CD14-positive monocyte (primary cell): ENCODE measurements at regions not wholly inside any gene's neighbourhood (a gene's known extent, or its start where the extent isn't known, plus 50 kb on each side); places are given as distances from the start of the nearest gene placed in this dataset.

Experiments
- DNase-seq, 3 donors: peaks; one replicate each; pipeline ENCODE4 v3.0.0-alpha.2; 2011 to 2022
- H2AFZ ChIP-seq: 2 replicates; pipeline ENCODE4 v1.6.0; 2012; ENCODE audit warnings: mild to moderate bottlenecking, low read depth, low read length, inconsistent platforms; ENCODE audit not compliant: insufficient read depth, poor library complexity, severe bottlenecking
- H3K27ac ChIP-seq, 2 donors: 1 replicate in 1 of 2; 2 replicates in 1 of 2; pipeline ENCODE4 v1.5.1; 2012 to 2013; ENCODE audit warnings: low read length in 2 of 2, control low read depth in 1 of 2, inconsistent platforms in 1 of 2, low read depth in 1 of 2, mild to moderate bottlenecking in 1 of 2
- H3K27me3 ChIP-seq, 2 donors: one replicate each; pipeline versions ENCODE4 v1.6.0 to v1.6.1; 2011 to 2013; ENCODE audit warnings: low read length in 2 of 2; ENCODE audit not compliant: control insufficient read depth in 2 of 2, insufficient read depth in 2 of 2
- H3K36me3 ChIP-seq, 2 donors: replicated peaks in 1 of 2; 1 replicate in 1 of 2; 2 replicates in 1 of 2; pipeline versions ENCODE4 v1.5.1 to v1.6.1; 2012 to 2013; ENCODE audit warnings: low read length in 2 of 2, control low read depth in 1 of 2, inconsistent platforms in 1 of 2, mild to moderate bottlenecking in 1 of 2; ENCODE audit not compliant: insufficient read depth in 2 of 2, control insufficient read depth in 1 of 2
- H3K4me1 ChIP-seq, 2 donors: 1 replicate in 1 of 2; 2 replicates in 1 of 2; pipeline versions ENCODE4 v1.5.1 to v1.6.1; 2012 to 2013; ENCODE audit warnings: low read length in 2 of 2, control low read depth in 1 of 2, inconsistent platforms in 1 of 2, mild to moderate bottlenecking in 1 of 2, moderate library complexity in 1 of 2; ENCODE audit not compliant: insufficient read depth in 2 of 2, control insufficient read depth in 1 of 2
- H3K4me2 ChIP-seq: replicated peaks from 2 replicates; pipeline ENCODE3; 2012; ENCODE audit warnings: low read length, moderate library complexity, mild to moderate bottlenecking; ENCODE audit not compliant: poor library complexity, severe bottlenecking; ENCODE audit errors: extremely low read depth
- H3K4me3 ChIP-seq, 3 experiments: fragments of 200-600 bp in 1 of 3; sonication (generic) in 1 of 3; replicated peaks in 1 of 3; 1 replicate in 2 of 3; 2 replicates in 1 of 3; pipeline ENCODE4 v1.5.1; 2011 to 2013; ENCODE audit warnings: low read length in 3 of 3, mild to moderate bottlenecking in 3 of 3, control low read depth in 2 of 3, low read depth in 2 of 3, inconsistent platforms in 1 of 3, moderate library complexity in 1 of 3
- H3K79me2 ChIP-seq: 2 replicates; pipeline ENCODE4 v1.6.0; 2012; ENCODE audit warnings: mild to moderate bottlenecking, control low read depth, inconsistent platforms, low read length, moderate library complexity; ENCODE audit not compliant: insufficient read depth
- H3K9ac ChIP-seq: 2 replicates; pipeline ENCODE4 v1.6.0; 2017; ENCODE audit warnings: low read length, mild to moderate bottlenecking; ENCODE audit not compliant: insufficient read depth, poor library complexity, severe bottlenecking
- H3K9me3 ChIP-seq, 2 donors: replicated peaks in 1 of 2; 1 replicate in 1 of 2; 2 replicates in 1 of 2; pipeline versions ENCODE4 v1.5.1 to v1.6.1; 2012 to 2013; ENCODE audit warnings: low read length in 2 of 2, control low read depth in 1 of 2; ENCODE audit not compliant: control insufficient read depth in 1 of 2, insufficient read depth in 1 of 2
- H4K20me1 ChIP-seq: 2 replicates; pipeline ENCODE4 v1.6.0; 2012; ENCODE audit warnings: mild to moderate bottlenecking, low read length, control low read depth, moderate library complexity; ENCODE audit not compliant: insufficient read depth
- H3K27ac Mint-ChIP-seq, 7 donors: one replicate each; pipeline ENCODE4 v1.8.0; 2020; ENCODE audit warnings: mild to moderate bottlenecking in 7 of 7, mixed read lengths in 7 of 7, moderate library complexity in 6 of 7, inconsistent platforms in 2 of 7
- H3K27me3 Mint-ChIP-seq, 3 donors: one replicate each; pipeline ENCODE4 v1.8.0; 2021 to 2022; ENCODE audit warnings: low read depth in 3 of 3, mild to moderate bottlenecking in 3 of 3, mixed read lengths in 3 of 3, moderate library complexity in 3 of 3, inconsistent platforms in 1 of 3
- H3K36me3 Mint-ChIP-seq, 2 donors: one replicate each; pipeline ENCODE4 v1.8.0; 2020; ENCODE audit warnings: mixed read lengths in 2 of 2, inconsistent platforms in 1 of 2, mild to moderate bottlenecking in 1 of 2
- H3K4me1 Mint-ChIP-seq: one replicate; pipeline ENCODE4 v1.8.0; 2020; ENCODE audit warnings: mild to moderate bottlenecking, mixed read lengths
- H3K4me3 Mint-ChIP-seq, 2 donors: one replicate each; pipeline ENCODE4 v1.8.0; 2020; ENCODE audit warnings: mild to moderate bottlenecking in 2 of 2, mixed read lengths in 2 of 2, moderate library complexity in 1 of 2
- H3K9me3 Mint-ChIP-seq, 7 donors: one replicate each; pipeline ENCODE4 v1.8.0; 2020 to 2022; ENCODE audit warnings: mixed read lengths in 7 of 7, mild to moderate bottlenecking in 6 of 7, moderate library complexity in 6 of 7, inconsistent platforms in 2 of 7
- WGBS: methylation state at CpG from one replicate; pipeline ENCODE4 v1.1.5; 2013; ENCODE audit warnings: missing lambda C conversion rate; ENCODE audit not compliant: insufficient coverage; 5-methylcytosine and 5-hydroxymethylcytosine counted together
- intact Hi-C, 2 donors: fragments of 100-400 bp; cut with micrococcal nuclease; formaldehyde crosslinking; loops; one replicate each; pipeline versions ENCODE4 v1.15.0 to v1.15.1; 2023
- TF ChIP-seq, protein P1 (sequence below): fragments of 200-600 bp; IDR thresholded peaks from one replicate; pipeline ENCODE4 v1.8.0; 2022; ENCODE audit warnings: antibody characterized with exemption, mild to moderate bottlenecking

DNA sequence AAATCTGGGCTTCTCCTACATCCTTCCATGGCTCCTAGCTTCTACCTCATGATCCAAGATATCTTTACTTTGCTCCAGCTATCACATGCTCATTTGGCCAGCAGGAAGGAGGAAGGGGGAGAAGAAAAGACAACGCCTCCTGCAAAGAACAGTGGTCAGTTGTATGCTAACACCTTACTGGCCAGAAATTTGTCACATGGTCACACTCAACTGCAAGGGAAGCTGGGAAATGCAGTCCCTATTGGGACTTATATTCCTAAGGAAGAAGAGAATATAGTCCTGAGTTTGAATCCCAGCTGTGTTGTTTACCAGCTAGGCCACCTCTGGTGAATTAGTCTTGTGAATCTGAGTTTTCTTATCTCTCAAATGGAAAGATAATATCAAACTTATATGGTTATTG lies 272.0 kb downstream of the BLID start:
- no peaks in the 10 kb centered on the region for H3K36me3 ChIP-seq
- H3K4me2 ChIP-seq, result no peak overlapping the region
- H3K4me3 ChIP-seq, result no peak overlapping the region
- H3K9me3 Mint-ChIP-seq, result peaks cover 0 to 4% (median 2%) of the 10 kb centered on the region in 7 donors
- H3K4me3 Mint-ChIP-seq, result no peak overlapping the region
- H3K4me1 Mint-ChIP-seq, result no peaks in the 10 kb centered on the region
- H3K27ac Mint-ChIP-seq, result no peak overlapping the region
- peaks cover 2 to 6% (median 3%) of the 10 kb centered on the region in 3 donors for H3K27me3 Mint-ChIP-seq
- no peak overlapping the region for H3K27ac ChIP-seq
- no CpG with 5 or more reads among the region's 1 CpG for WGBS
- TF ChIP-seq, protein P1, sequence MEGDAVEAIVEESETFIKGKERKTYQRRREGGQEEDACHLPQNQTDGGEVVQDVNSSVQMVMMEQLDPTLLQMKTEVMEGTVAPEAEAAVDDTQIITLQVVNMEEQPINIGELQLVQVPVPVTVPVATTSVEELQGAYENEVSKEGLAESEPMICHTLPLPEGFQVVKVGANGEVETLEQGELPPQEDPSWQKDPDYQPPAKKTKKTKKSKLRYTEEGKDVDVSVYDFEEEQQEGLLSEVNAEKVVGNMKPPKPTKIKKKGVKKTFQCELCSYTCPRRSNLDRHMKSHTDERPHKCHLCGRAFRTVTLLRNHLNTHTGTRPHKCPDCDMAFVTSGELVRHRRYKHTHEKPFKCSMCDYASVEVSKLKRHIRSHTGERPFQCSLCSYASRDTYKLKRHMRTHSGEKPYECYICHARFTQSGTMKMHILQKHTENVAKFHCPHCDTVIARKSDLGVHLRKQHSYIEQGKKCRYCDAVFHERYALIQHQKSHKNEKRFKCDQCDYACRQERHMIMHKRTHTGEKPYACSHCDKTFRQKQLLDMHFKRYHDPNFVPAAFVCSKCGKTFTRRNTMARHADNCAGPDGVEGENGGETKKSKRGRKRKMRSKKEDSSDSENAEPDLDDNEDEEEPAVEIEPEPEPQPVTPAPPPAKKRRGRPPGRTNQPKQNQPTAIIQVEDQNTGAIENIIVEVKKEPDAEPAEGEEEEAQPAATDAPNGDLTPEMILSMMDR, result no peak
- intact Hi-C loops, result no loop called here
- no peaks in the 10 kb centered on the region for H4K20me1 ChIP-seq
- no peak overlapping the region for H2AFZ ChIP-seq
- no peaks in the 10 kb centered on the region for H3K36me3 Mint-ChIP-seq
- no peak for DNase-seq
- no peaks in the 10 kb centered on the region for H3K9me3 ChIP-seq
- no peaks in the 10 kb centered on the region for H3K4me1 ChIP-seq
- no peaks in the 10 kb centered on the region for H3K27me3 ChIP-seq
- H3K9ac ChIP-seq, result no peak overlapping the region
- H3K79me2 ChIP-seq, result no peaks in the 10 kb centered on the region

DNA sequence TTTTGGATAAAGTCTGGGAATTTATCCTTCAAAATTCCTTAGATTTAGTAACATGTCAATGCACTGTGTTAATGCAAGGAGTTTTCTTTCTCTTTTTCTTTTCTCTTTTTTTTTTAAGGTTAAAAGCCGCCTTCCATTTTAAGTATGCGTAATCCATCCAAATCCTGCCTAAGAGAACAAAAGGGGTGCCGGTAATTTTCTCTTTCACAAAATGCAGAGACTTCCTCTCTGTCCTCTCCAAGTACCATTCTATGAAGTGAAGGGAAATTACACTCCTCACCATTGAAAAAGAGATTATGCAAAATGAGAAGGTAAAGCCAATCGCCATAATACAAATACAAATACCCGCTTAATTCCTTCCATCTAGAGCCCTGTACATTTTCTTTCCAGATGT lies 273.8 kb downstream of the BLID start:
- no peak overlapping the region for H3K27ac ChIP-seq
- intact Hi-C loops, result no loop called here
- H3K27me3 ChIP-seq, result no peaks in the 10 kb centered on the region
- TF ChIP-seq, protein P1, result no peak
- no peaks in the 10 kb centered on the region for H4K20me1 ChIP-seq
- no peak overlapping the region for H3K4me3 ChIP-seq
- Mint-ChIP-seq H3K4me1 (no peaks in the 10 kb centered on the region), H3K27ac (no peak overlapping the region), H3K36me3 (no peaks in the 10 kb centered on the region), H3K4me3 (no peak overlapping the region), H3K27me3 (peaks cover 2 to 7% (median 4%) of the 10 kb centered on the region in 3 donors), H3K9me3 (peaks cover 0 to 4% (median 2%) of the 10 kb centered on the region in 7 donors)
- no peaks in the 10 kb centered on the region for H3K4me1 ChIP-seq
- no peaks in the 10 kb centered on the region for H3K79me2 ChIP-seq
- no peak overlapping the region for H3K9ac ChIP-seq
- no peak overlapping the region for H3K4me2 ChIP-seq
- no CpG with 5 or more reads among the region's 5 CpGs for WGBS
- DNase-seq, result no peak
- H3K36me3 ChIP-seq, result no peaks in the 10 kb centered on the region
- H2AFZ ChIP-seq, result no peak overlapping the region
- no peaks in the 10 kb centered on the region for H3K9me3 ChIP-seq
